ENCODE measurements at regions not wholly inside any gene's neighbourhood (a gene's known extent, or its start where the extent isn't known, plus 50 kb on each side); places are given as distances from the start of the nearest gene placed in this dataset.

- peaks cover 0 to 2% (median 0%) of the 10 kb centered on the region in 11 donors for H3K9me3 Mint-ChIP-seq
- no peak overlapping the region for H3K4me3 ChIP-seq (ENCODE audit: low read length)
- no peaks in the 10 kb centered on the region for H3K27me3 ChIP-seq (ENCODE audit: control insufficient read depth in 2 of 2, insufficient read depth in 2 of 2, low read length in 2 of 2)
- H3K27me3 Mint-ChIP-seq, result peaks cover 0 to 10% (median 0%) of the 10 kb centered on the region in 5 donors
- H3K4me1 ChIP-seq (ENCODE audit: control insufficient read depth in 2 of 2, insufficient read depth in 2 of 2, low read length in 2 of 2), result no peaks in the 10 kb centered on the region
- ATAC-seq (no peak), DNase-seq (no peak)
- H3K27ac Mint-ChIP-seq, result no peak overlapping the region
- ChIA-PET POLR2A (no interaction called here), CTCF (no interaction called here)
- no peak overlapping the region for H3K27ac ChIP-seq (ENCODE audit: low read depth, low read length)
- no peaks in the 10 kb centered on the region for H3K9me3 ChIP-seq (ENCODE audit: control insufficient read depth in 2 of 3, low read length in 3 of 3)
- no peaks in the 10 kb centered on the region for H3K4me1 Mint-ChIP-seq
- intact Hi-C loops (cut with micrococcal nuclease), result no loop called here
- no peaks in the 10 kb centered on the region for H3K36me3 Mint-ChIP-seq
- no peak overlapping the region for H3K4me3 Mint-ChIP-seq
- H3K36me3 ChIP-seq (ENCODE audit: control insufficient read depth in 2 of 3, insufficient read depth in 3 of 3, low read length in 3 of 3), result no peaks in the 10 kb centered on the region
Measured at GRCh38 chr6:44538131-44538806, 150.8 kb downstream of the CDC5L start.

GRCh38 chr6:44538807-44539201 is 151.3 kb downstream of the CDC5L start:
- Mint-ChIP-seq H3K4me1 (no peaks in the 10 kb centered on the region), H3K9me3 (peaks cover 0 to 2% (median 0%) of the 10 kb centered on the region in 11 donors), H3K4me3 (no peak overlapping the region), H3K27ac (no peak overlapping the region), H3K27me3 (peaks cover 0 to 10% (median 0%) of the 10 kb centered on the region in 5 donors), H3K36me3 (no peaks in the 10 kb centered on the region)
- intact Hi-C loops (cut with micrococcal nuclease), result no loop called here
- Histone ChIP-seq H3K9me3 (ENCODE audit: control insufficient read depth in 2 of 3, low read length in 3 of 3) (no peaks in the 10 kb centered on the region), H3K4me3 (ENCODE audit: low read length) (no peak overlapping the region), H3K27ac (ENCODE audit: low read depth, low read length) (no peak overlapping the region), H3K27me3 (ENCODE audit: control insufficient read depth in 2 of 2, insufficient read depth in 2 of 2, low read length in 2 of 2) (no peaks in the 10 kb centered on the region), H3K36me3 (ENCODE audit: control insufficient read depth in 2 of 3, insufficient read depth in 3 of 3, low read length in 3 of 3) (no peaks in the 10 kb centered on the region), H3K4me1 (ENCODE audit: control insufficient read depth in 2 of 2, insufficient read depth in 2 of 2, low read length in 2 of 2) (no peaks in the 10 kb centered on the region)
- DNase-seq (no peak), ATAC-seq (no peak)
- ChIA-PET POLR2A (no interaction called here), CTCF (interaction anchor here (1.0 to 1.2 kb wide), 2 partner anchors 9 to 1392 kb away, joined by 3 read pairs; no protein-coding TSS in a partner anchor)

DNA sequence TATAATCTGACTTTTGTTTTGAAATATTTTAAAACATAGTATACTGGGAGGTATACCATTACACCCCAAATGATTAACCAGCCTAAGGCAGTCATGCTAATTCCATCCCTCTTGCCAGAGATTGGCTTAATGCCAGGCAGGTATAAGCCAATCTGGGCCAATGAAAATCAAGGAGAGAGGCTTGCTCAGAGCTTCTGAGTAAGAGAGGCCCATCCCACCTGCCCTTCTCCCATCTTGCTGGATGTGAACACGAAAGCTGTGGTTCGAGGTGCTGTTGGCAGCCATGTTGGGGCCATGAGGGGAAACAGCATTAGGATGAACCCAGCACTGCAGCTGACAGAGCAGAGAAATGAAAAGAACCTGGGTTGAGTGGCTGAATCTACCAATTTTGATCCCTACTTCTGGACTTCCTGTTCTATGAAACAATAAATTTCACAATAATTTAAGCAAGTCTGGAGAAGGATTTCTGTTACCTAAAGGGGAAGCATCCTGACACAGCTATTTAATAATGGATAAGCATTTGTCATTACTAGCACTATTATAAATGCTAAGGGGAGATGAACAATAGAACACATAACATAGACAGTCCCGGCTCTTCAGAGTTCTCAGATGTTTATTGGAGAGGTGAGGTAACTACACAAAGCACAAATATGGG is 152.3 kb downstream of the CDC5L start:
- Mint-ChIP-seq H3K9me3 (peaks cover 0 to 2% (median 0%) of the 10 kb centered on the region in 11 donors), H3K36me3 (no peaks in the 10 kb centered on the region), H3K4me1 (no peaks in the 10 kb centered on the region), H3K27me3 (peaks cover 0 to 10% (median 0%) of the 10 kb centered on the region in 5 donors), H3K4me3 (no peak overlapping the region), H3K27ac (no peak overlapping the region)
- Histone ChIP-seq H3K9me3 (ENCODE audit: control insufficient read depth in 2 of 3, low read length in 3 of 3) (no peaks in the 10 kb centered on the region), H3K4me3 (ENCODE audit: low read length) (no peak overlapping the region), H3K36me3 (ENCODE audit: control insufficient read depth in 2 of 3, insufficient read depth in 3 of 3, low read length in 3 of 3) (no peaks in the 10 kb centered on the region), H3K27ac (ENCODE audit: low read depth, low read length) (no peak overlapping the region), H3K27me3 (ENCODE audit: control insufficient read depth in 2 of 2, insufficient read depth in 2 of 2, low read length in 2 of 2) (no peaks in the 10 kb centered on the region), H3K4me1 (ENCODE audit: control insufficient read depth in 2 of 2, insufficient read depth in 2 of 2, low read length in 2 of 2) (no peaks in the 10 kb centered on the region)
- CTCF ChIA-PET, result interaction anchor here (1.0 to 1.2 kb wide), 2 partner anchors 8 to 1391 kb away, joined by 3 read pairs; no protein-coding TSS in a partner anchor
- DNase-seq (no peak), ATAC-seq (no peak)
- POLR2A ChIA-PET, result no interaction called here
- intact Hi-C loops (cut with micrococcal nuclease), result no loop called here

GRCh38 chr6:44540881-44541280 is 153.4 kb downstream of the CDC5L start:
- Mint-ChIP-seq H3K9me3 (peaks cover 0 to 2% (median 0%) of the 10 kb centered on the region in 11 donors), H3K4me3 (no peak overlapping the region), H3K36me3 (no peaks in the 10 kb centered on the region), H3K4me1 (no peaks in the 10 kb centered on the region), H3K27me3 (peaks cover 0 to 10% (median 3%) of the 10 kb centered on the region in 5 donors), H3K27ac (no peak overlapping the region)
- Histone ChIP-seq H3K4me3 (ENCODE audit: low read length) (no peak overlapping the region), H3K36me3 (ENCODE audit: control insufficient read depth in 2 of 3, insufficient read depth in 3 of 3, low read length in 3 of 3) (no peaks in the 10 kb centered on the region), H3K27me3 (ENCODE audit: control insufficient read depth in 2 of 2, insufficient read depth in 2 of 2, low read length in 2 of 2) (no peaks in the 10 kb centered on the region), H3K9me3 (ENCODE audit: control insufficient read depth in 2 of 3, low read length in 3 of 3) (no peaks in the 10 kb centered on the region), H3K4me1 (ENCODE audit: control insufficient read depth in 2 of 2, insufficient read depth in 2 of 2, low read length in 2 of 2) (no peaks in the 10 kb centered on the region), H3K27ac (ENCODE audit: low read depth, low read length) (no peak overlapping the region)
- CTCF ChIA-PET, result no interaction called here
- ATAC-seq, result no peak
- no peak for DNase-seq
- POLR2A ChIA-PET, result no interaction called here
- intact Hi-C loops (cut with micrococcal nuclease), result no loop called here

DNA sequence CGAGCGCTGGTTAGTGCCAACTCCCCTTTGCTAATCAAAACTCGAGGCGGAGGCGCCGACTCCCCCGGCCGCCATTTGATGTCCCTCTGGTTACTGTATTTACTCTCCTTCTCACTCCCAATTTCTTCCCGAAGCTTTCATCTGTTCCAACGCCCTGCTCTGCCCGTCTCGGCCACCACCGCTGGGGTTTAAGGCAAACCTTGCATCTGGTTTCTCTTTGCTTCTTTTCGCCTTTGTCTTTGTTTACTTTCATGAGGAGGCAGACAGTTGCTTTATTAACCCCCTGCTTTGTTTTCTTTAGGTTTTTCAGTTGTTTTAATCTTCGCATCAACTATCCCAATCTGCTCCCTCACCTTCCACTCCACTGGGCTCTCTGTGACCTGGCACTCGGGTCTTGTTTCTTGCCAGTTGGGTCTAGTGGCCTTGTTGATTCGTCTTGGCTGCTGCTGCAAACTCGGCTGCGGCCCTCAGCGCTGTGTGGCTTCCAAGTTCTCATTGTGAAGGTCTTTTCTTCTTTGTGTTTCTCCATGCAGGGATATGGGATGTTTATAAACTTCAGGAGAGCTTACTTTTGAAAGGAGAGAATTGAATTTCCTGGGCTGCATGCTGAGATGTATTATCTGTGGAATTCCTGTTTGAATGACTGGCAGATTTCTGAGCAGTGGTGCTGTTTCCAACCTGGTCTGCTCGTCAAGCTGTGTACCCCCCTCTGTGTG is 155.1 kb downstream of the CDC5L start:
- Mint-ChIP-seq H3K27ac (no peak overlapping the region), H3K36me3 (no peaks in the 10 kb centered on the region), H3K4me3 (no peak overlapping the region), H3K4me1 (no peaks in the 10 kb centered on the region), H3K9me3 (peaks cover 0 to 2% (median 0%) of the 10 kb centered on the region in 11 donors), H3K27me3 (peaks cover 0 to 10% (median 5%) of the 10 kb centered on the region in 5 donors)
- Histone ChIP-seq H3K4me1 (ENCODE audit: control insufficient read depth in 2 of 2, insufficient read depth in 2 of 2, low read length in 2 of 2) (no peaks in the 10 kb centered on the region), H3K27ac (ENCODE audit: low read depth, low read length) (no peak overlapping the region), H3K4me3 (ENCODE audit: low read length) (no peak overlapping the region), H3K27me3 (ENCODE audit: control insufficient read depth in 2 of 2, insufficient read depth in 2 of 2, low read length in 2 of 2) (no peaks in the 10 kb centered on the region), H3K9me3 (ENCODE audit: control insufficient read depth in 2 of 3, low read length in 3 of 3) (no peaks in the 10 kb centered on the region), H3K36me3 (ENCODE audit: control insufficient read depth in 2 of 3, insufficient read depth in 3 of 3, low read length in 3 of 3) (no peaks in the 10 kb centered on the region)
- CTCF ChIA-PET, result no interaction called here
- DNase-seq (no peak), ATAC-seq (no peak)
- intact Hi-C loops (cut with micrococcal nuclease), result no loop called here
- POLR2A ChIA-PET, result no interaction called here

GRCh38 chr6:44543664-44544063 is 156.2 kb downstream of the CDC5L start:
- Histone ChIP-seq H3K27me3 (ENCODE audit: control insufficient read depth in 2 of 2, insufficient read depth in 2 of 2, low read length in 2 of 2) (no peaks in the 10 kb centered on the region), H3K4me1 (ENCODE audit: control insufficient read depth in 2 of 2, insufficient read depth in 2 of 2, low read length in 2 of 2) (no peaks in the 10 kb centered on the region), H3K9me3 (ENCODE audit: control insufficient read depth in 2 of 3, low read length in 3 of 3) (no peaks in the 10 kb centered on the region), H3K4me3 (ENCODE audit: low read length) (no peak overlapping the region), H3K27ac (ENCODE audit: low read depth, low read length) (no peak overlapping the region), H3K36me3 (ENCODE audit: control insufficient read depth in 2 of 3, insufficient read depth in 3 of 3, low read length in 3 of 3) (no peaks in the 10 kb centered on the region)
- no peak for ATAC-seq
- Mint-ChIP-seq H3K36me3 (no peaks in the 10 kb centered on the region), H3K27ac (no peak overlapping the region), H3K4me3 (no peak overlapping the region), H3K4me1 (no peaks in the 10 kb centered on the region), H3K9me3 (peaks cover 0 to 2% (median 0%) of the 10 kb centered on the region in 11 donors), H3K27me3 (peaks cover 0 to 10% (median 5%) of the 10 kb centered on the region in 5 donors)
- intact Hi-C loops (cut with micrococcal nuclease), result no loop called here
- no peak for DNase-seq
- ChIA-PET POLR2A (no interaction called here), CTCF (no interaction called here)

Measured in naive thymus-derived CD4-positive, alpha-beta T cell (primary cell).